ENCODE measurements at regions not wholly inside any gene's neighbourhood (a gene's known extent, or its start where the extent isn't known, plus 50 kb on each side); places are given as distances from the start of the nearest gene placed in this dataset.

GRCh38 chr4:25551605-25552004 lies 104.0 kb upstream of the SLC34A2 start:
- TF ChIP-seq EP300 (IDR thresholded peaks at IDR 0.05) (no peak), POLR2A (IDR thresholded peaks at IDR 0.05) (no peak)
- TF ChIP-seq, protein P1, sequence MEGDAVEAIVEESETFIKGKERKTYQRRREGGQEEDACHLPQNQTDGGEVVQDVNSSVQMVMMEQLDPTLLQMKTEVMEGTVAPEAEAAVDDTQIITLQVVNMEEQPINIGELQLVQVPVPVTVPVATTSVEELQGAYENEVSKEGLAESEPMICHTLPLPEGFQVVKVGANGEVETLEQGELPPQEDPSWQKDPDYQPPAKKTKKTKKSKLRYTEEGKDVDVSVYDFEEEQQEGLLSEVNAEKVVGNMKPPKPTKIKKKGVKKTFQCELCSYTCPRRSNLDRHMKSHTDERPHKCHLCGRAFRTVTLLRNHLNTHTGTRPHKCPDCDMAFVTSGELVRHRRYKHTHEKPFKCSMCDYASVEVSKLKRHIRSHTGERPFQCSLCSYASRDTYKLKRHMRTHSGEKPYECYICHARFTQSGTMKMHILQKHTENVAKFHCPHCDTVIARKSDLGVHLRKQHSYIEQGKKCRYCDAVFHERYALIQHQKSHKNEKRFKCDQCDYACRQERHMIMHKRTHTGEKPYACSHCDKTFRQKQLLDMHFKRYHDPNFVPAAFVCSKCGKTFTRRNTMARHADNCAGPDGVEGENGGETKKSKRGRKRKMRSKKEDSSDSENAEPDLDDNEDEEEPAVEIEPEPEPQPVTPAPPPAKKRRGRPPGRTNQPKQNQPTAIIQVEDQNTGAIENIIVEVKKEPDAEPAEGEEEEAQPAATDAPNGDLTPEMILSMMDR (IDR thresholded peaks at IDR 0.05): no peak

All from ovary (tissue), 3 donors.